GM18508 (cell line): ENCODE measurements at regions not wholly inside any gene's neighbourhood (a gene's known extent, or its start where the extent isn't known, plus 50 kb on each side); places are given as distances from the start of the nearest gene placed in this dataset.
"Not testable (repeated sequence)": the region's sequence is repeated elsewhere in the genome, so short reads cannot be mapped to it uniquely, and the experiment has no call there.

ENCODE experiments used
- ATAC-seq: cut with Tn5 transposase; IDR thresholded peaks from one replicate; pipeline ENCODE4 v1.9.1; 2021; ENCODE audit warnings: moderate number of reproducible peaks; ENCODE audit not compliant: insufficient read depth, unreplicated experiment

DNA sequence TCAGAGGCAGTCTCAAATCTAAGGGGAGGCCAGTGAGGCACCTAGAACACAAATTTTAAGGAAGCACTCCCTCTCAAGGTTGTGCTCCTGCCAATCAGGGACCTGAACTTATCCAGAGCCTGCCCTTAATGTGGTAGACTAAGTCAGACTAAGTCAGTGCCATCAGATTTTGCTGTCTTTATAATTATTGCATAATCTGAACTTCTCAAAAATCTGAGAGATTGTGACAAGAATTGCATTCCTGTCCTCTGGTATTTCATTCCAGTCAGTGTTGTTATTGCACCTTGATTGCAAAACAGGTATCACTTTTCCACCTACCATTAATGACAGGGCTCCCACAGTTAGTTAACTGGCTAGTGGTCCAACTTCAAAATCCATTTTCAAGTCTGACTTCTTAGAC lies 197.1 kb upstream of the HCN1 start:
- no peak for ATAC-seq

DNA sequence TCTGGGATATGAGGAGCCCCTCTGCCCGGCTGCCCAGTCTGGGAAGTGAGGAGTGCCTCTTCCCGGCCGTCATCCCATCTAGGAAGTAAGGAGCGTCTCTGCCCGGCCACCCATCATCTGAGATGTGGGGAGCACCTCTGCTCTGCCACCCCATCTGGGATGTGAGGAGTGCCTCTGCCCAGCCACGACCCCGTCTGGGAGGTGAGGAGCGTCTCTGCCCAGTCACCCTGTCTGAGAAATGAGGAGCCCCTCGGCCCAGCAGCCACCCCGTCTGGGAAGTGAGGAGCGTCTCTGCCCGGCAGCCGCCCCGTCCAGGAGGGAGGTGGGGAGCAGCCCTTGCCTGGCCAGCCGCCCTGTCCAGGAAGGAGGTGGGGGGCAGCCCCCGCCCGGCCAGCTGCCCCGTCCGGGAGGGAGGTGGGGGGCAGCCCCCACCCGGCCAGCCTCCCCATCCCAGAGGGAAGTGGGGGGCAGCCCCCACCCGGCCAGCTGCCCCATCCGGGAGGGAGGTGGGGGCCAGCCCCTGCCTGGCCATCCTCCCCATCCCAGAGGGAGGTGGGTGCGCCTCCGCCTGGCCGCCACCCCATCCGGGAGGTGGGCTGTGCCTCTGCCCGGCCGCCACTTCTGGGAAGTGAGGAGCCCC lies 194.4 kb upstream of the HCN1 start:
- not testable (repeated sequence) for ATAC-seq

DNA sequence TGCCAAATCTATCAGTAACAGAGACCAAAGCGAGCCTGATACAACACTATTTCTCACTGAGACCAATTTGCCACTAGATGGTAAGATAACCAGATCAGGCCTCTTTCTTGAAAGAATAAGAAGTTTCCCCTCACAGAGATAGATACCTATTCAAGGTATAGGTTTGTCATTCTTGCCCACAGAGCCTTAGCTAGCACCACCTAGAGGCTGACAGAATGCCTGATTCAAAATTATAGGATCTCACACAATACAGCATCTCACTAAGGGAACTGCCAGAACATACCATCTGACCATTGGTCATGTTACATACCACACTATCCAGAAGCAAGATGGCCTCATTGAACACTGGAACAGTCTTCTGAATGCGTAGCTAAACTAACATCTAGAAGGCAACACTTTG lies 166.6 kb upstream of the HCN1 start:
- no peak for ATAC-seq

DNA sequence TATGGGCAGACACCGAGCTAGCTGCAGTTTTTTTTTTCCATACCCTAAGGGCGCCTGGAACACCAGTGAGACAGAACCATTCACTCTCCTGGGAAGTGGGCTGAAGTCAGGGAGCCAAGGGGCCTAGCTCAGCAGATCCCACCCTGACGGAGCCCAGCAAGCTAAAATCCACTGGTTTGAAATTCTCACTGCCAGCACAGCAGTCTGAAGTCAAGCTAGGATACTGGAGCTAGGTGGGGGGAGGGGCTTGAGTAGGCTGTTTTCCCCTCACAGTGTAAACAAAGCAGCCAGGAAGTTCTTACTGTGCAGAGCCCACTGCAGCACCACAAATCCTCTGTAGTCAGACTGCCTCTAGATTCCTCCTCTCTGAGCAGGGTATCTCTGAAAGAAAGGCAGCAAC lies 151.7 kb upstream of the HCN1 start:
- no peak for ATAC-seq

DNA sequence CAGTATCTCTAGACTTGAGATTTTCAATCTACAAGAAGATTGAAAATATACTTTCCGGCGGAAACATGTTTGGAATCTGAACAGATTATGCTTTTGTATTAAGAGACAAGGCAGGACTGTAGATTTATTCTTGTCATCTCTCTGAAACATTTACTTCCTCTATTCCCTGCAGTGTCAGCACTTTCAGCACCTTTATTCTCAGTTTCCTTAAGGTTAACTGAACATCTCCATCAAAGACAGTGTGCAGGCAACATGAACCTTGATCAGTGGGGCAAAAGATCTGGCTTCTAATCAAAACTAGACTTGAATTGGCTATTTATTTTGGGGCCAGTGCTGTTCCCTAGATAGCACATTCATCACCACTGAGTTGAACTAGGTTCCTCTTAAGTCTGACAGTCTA lies 129.9 kb upstream of the HCN1 start:
- no peak for ATAC-seq

DNA sequence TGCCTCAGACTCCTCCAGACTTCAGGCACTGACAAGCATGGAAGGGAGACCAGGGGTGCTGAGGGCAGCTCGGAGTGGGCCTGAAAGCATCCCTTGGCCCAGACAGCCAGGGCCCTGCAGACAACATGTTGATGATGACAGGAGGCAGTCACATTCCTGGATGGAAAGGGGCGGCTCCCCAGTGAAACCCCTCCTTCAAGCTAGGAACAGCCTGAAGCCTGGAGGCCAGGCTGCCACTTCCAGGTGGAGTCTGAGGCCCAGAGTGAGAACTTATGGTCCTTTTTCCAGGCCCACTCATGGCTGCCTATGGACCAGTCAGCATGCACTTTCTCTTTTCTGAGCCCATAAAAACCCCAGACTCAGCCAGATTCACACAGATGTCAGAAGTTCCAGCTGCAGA lies 104.2 kb upstream of the HCN1 start:
- no peak for ATAC-seq

DNA sequence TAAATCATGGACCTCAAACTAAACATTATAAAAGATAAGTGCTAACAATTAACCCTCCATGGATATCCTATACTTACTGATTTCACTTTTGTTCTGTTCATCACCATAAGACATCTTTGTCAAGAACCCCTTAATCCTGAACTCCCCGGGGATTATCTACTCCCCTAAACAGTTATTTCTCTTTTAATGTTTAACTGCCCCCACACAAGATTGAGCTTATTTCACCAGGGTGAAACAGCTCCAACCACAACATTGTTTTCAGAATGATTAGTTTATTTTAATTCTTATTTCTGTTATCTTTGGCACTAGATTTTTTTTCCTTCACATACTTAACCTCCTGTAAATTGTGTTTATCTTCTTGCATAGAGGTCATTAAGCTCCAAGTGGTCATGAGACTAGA lies 103.2 kb upstream of the HCN1 start:
- no peak for ATAC-seq

DNA sequence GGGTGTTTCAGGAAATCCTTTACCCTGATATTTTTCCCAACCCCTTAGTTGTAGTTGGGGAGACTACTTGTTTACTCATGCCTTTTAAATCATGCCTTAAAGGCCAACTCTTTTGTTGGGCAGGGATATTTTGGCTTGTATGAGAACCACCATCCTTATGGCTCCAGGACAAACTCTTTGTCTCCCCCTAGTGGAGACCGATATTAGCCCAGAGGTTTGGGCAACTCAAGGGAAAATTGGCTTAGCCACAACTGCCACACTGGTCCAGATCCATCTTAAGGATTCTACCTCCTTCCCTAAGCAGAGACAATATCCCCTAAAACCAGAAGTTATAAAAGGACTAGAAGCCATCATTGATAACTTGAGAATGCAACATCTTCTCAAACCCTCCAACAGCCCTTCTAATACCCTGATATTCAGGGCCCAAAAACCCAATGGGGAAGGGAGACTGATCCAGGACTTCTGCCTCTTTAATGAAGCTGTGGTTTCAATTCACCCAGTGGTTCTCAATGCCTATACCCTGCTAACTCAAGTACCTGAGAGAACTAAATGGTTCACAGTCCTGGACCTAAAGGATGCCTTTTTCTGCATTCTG lies 100.9 kb upstream of the HCN1 start:
- ATAC-seq: no peak

DNA sequence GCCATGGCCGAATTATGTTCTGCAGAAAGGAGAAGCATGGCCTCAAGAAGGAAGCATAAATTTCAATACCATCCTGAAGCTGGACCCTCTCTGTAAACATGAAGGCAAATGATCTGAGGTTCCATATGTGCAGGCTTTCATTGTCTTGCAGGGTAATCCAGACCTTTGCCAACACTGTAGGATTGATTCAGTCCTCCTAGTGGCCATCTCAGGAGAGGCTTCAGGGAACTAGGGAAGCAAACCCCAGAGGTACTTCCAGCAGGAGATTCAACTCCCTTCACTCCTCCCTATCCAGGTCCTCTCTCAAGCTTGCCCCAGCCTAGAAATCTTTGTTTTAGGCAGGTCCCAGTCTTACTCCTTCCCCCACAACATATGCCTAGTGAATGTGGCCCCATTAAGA lies 99.3 kb upstream of the HCN1 start:
- ATAC-seq: no peak

DNA sequence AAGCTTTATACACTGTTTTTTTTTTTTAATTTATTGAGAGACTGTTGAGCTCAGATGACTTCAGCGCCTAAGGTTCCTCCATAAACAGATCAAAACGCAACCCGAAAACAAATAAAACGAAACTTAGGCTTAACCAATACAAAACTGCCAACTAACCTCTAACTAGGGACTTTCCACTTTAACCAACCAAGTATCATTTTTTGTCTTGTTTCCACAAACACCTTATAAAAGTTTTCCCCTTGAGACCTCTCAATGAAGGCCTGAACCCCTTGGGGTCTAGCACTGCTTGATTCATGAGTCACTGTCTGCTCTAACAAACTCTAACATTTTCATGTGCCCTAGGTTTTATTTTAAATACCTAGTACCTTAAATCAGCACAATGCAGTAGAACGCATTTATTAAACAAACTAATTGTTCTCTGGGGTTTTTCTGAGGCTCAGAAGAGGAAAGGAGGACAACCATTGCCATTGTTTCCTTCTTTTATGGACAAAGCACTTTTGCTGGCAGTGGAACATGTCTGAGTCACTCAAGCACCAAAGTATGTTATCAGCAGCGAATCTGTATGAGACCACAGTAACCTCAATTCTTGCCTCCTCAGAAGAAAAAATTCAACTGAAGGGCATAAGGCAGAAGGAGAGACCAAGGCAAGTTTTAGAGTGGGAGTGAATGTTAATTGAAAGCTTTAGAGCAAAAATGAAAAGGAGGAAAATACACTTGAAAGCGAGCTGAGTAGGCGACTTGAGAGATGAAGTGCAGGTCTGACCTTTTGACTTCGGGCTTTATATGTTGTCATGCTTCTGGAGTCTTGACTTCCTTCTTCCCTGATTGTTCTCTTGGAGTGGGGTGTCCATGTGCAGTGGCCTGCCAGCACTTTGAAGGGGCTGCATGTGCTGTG lies 97.7 kb upstream of the HCN1 start:
- peak; percentile 54 for ATAC-seq

DNA sequence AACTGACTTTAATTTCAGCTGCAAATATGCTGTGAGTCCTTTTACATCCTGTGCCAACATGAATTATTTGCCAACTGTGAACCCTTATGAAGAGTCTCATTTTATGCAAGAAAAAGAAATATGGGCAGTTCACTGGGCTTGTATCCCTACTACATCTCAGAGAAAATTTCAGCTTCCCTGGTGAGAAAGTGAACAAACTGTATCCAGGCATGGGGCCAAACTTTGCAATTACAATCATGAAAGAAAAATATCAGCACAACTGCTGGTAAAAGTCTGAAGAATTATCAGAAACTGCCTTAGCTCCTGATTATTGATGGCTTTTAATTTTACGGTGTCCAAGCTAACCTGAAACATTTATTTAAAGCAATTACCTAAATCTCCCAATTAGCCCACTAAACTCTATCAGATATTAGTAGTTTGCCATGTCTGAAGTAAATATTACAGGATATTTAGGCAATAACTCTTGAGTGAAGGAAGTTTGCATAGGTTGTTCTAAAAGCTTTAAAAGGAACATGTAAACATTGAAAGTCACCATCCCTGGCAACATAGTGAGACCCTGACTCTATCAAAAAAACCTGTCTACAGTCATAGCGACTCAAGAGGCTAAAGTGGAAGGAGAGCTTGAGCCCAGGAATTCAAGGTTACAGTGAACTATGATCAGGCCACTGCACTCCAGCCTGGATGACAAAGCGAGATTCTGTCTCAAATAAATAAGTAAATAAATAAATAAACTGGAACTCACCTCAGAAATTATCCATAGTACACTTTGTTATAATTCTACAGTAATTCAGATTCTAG lies 83.9 kb upstream of the HCN1 start:
- ATAC-seq: no peak

DNA sequence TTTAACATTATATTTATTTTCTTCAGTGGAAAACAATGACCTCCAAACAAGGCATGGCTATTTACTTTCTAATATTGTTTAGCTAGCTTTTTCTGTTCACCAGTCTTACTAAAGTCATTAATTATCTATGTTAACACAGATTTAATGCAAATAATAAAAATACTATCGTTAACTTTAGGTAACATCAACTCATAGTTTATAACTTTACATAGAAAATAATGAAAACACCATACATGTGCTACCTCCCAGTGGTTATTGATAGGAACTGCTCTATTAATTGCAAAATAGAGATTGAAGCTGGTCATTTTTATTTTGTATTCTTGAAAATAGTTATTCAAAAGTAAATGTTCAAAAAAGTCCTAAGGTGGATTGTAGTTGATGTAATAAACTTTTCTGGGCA lies 78.3 kb upstream of the HCN1 start:
- ATAC-seq: no peak

DNA sequence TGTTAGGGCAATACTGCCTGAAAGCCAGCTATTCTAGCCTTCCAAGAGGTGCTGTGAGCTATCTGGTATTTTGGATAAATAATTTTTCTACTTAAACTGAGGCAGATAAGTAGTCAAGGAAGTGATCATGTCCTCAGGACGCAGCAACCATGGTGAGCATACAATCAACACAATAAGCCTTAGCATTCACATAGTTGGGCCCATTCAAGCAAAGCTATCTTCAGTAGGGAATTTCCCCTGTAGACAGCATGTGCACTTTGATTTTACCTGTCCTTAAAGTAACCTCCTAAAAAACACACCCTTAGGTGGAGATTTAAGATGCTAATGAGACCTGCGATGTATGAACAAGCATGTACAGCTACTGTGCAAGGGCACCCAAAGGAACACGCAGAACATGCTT lies 76.2 kb upstream of the HCN1 start:
- ATAC-seq: no peak

DNA sequence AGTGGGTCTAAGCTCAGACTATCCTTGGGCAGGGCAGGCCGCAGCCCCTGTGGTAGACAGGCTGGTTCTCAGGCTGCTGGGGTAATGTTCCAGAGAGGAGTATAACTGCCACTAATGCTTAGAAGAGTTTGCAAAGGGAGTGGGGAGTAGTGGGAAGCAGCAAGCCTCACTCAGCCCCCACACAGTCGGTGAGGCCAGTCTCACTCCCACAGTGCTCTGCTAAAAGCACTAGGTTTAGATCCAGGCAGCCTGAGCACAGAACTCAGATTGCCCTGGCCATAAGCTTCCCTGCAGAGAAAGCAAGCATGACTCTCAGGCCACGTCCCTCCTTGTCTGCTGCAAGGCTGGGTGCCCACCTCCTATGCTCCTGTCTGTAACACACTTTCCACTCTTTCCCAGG lies 69.4 kb upstream of the HCN1 start:
- ATAC-seq: no peak

DNA sequence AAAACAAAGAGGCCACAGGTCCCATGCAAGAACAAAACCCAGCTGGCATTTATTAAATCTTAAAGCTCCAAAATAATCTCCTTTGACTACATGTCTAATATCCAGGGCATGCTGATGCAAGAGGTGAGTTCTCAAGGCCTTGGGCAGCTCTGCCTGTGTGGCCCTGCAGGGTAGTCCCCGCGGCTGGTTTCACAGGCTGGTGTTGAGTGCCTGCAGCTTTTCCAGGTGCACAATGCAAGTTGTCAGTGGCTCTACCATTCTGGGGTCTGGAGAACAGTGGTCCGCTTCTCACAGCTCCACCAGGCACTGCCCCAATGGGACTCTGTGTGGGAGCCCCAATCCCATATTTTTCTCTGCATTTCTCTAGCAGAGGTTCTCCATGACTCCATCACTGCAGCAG lies 54.4 kb upstream of the HCN1 start:
- no peak for ATAC-seq

DNA sequence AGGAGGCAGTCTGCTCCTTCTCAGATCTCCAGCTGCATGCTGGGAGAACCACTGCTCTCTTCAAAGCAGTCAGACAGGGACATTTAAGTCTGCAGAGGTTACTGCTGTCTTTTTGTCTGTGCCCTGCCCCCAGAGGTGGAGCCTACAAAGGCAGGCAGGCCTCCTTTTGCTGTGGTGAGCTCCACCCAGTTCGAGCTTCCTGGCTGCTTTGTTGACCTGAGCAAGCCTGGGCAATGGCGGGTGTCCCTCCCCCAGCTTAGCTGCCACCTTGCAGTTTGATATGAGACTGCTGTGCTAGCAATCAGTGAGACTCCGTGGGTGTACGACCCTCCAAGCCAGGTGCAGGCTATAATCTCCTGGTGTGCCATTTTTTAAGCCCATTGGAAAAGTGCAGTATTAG lies 52.3 kb upstream of the HCN1 start:
- not testable (repeated sequence) for ATAC-seq
